Spinal cord (tissue), 9 donors: ENCODE measurements at regions not wholly inside any gene's neighbourhood (a gene's known extent, or its start where the extent isn't known, plus 50 kb on each side); places are given as distances from the start of the nearest gene placed in this dataset.
A peak's percentile ranks its signal among the peaks of the same experiment; 100 is the strongest.

Source experiments
- DNase-seq, 6 donors: peaks; one replicate each; pipeline versions ENCODE4 v3.0.0 to v3.0.0-alpha.2; 2013 to 2015; ENCODE audit warnings: low spot score in 6 of 6, low read depth in 4 of 6
- H3K27ac ChIP-seq: one replicate; pipeline ENCODE4 v1.5.1; 2013; ENCODE audit warnings: low read depth, low read length, control low read depth
- H3K27me3 ChIP-seq: one replicate; pipeline ENCODE4 v1.6.1; 2013; ENCODE audit warnings: low read length; ENCODE audit not compliant: control insufficient read depth, insufficient read depth
- H3K36me3 ChIP-seq: one replicate; pipeline ENCODE4 v1.6.1; 2013; ENCODE audit warnings: low read length; ENCODE audit not compliant: control insufficient read depth, insufficient read depth
- H3K4me1 ChIP-seq: one replicate; pipeline ENCODE4 v1.6.1; 2013; ENCODE audit warnings: low read length; ENCODE audit not compliant: control insufficient read depth, insufficient read depth
- H3K4me3 ChIP-seq: one replicate; pipeline ENCODE4 v1.5.1; 2013; ENCODE audit warnings: low read depth, low read length, control low read depth
- H3K9me3 ChIP-seq: one replicate; pipeline ENCODE4 v1.6.1; 2013; ENCODE audit warnings: low read length; ENCODE audit not compliant: control insufficient read depth, insufficient read depth
- WGBS: methylation state at CpG from one replicate; pipeline ENCODE4 v1.1.5; 2013; ENCODE audit warnings: missing lambda C conversion rate; ENCODE audit not compliant: insufficient coverage; 5-methylcytosine and 5-hydroxymethylcytosine counted together
- donor health status: healthy.

GRCh38 chr10:78193189-78193588 lies 159.5 kb downstream of the RPS24 start:
- no peak for DNase-seq
- WGBS = no CpG with 5 or more reads among the region's 1 CpG
- no peaks in the 10 kb centered on the region for H3K27me3 ChIP-seq
- H3K9me3 ChIP-seq = peaks cover 4% of the 10 kb centered on the region
- H3K36me3 ChIP-seq = no peaks in the 10 kb centered on the region
- H3K4me3 ChIP-seq = no peak overlapping the region
- H3K4me1 ChIP-seq = peaks cover 13% of the 10 kb centered on the region
- no peak overlapping the region for H3K27ac ChIP-seq

GRCh38 chr10:78194050-78194449 lies 160.4 kb downstream of the RPS24 start:
- DNase-seq = no peak
- Histone ChIP-seq H3K4me3 (no peak overlapping the region), H3K27ac (no peak overlapping the region), H3K27me3 (no peaks in the 10 kb centered on the region), H3K9me3 (peaks cover 4% of the 10 kb centered on the region), H3K4me1 (peaks cover 13% of the 10 kb centered on the region), H3K36me3 (no peaks in the 10 kb centered on the region)
- no CpG with 5 or more reads among the region's 4 CpGs for WGBS

- Histone ChIP-seq H3K36me3 (no peaks in the 10 kb centered on the region), H3K9me3 (peaks cover 4% of the 10 kb centered on the region), H3K27me3 (no peaks in the 10 kb centered on the region), H3K27ac (no peak overlapping the region), H3K4me1 (peaks cover 13% of the 10 kb centered on the region), H3K4me3 (no peak overlapping the region)
- 63% methylated on average over 10 of the region's 10 CpGs for WGBS
- peak in 1 of 6 donors; percentile 38 for DNase-seq
Measured at GRCh38 chr10:78194539-78195402, 161.1 kb downstream of the RPS24 start.

DNA sequence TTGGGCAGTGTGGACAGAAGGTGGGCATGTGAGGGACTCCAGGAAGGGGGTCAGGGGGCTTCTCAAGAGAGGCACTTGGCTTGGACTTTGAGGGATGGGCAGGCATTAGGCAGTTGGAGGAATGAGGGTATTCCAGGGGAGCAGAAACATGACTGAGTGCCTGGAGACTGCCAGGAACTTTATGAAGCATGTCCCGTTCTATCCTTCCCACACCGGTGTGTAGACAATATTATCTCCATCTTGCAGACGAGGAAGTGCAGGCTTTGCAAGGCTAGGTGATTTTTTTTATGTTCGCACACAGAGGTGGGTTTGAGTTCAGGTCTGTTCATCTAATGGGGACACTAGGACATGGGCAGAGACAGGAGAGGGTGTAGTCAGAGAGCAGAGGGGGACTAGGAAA lies 162.7 kb downstream of the RPS24 start:
- peaks cover 4% of the 10 kb centered on the region for H3K9me3 ChIP-seq
- no peak overlapping the region for H3K27ac ChIP-seq
- no peaks in the 10 kb centered on the region for H3K36me3 ChIP-seq
- peak in 1 of 6 donors; percentile 57 for DNase-seq
- 83% methylated on average over 1 of the region's 4 CpGs for WGBS
- H3K4me1 ChIP-seq = peaks cover 13% of the 10 kb centered on the region
- H3K4me3 ChIP-seq = no peak overlapping the region
- no peaks in the 10 kb centered on the region for H3K27me3 ChIP-seq

DNA sequence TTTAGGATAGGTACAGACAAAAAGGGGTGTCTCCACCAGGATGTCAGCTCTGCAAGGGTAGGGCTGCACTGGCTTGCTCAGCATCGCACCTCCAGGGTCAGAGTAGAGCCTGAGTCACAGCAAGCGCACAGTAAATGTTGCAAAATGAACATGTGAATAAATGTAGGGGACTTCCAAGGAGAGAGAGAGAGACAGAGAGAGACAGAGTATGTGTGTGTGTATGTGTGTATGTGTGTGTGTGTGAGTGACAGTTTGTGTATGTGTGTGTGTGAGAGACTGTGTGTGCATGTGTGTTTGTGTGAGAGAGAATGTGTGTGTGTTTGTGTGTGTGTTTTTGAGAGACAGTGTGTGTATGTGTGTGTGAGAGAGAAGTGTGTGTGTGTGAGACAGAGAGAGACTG lies 163.3 kb downstream of the RPS24 start:
- WGBS = 88% methylated on average over 2 of the region's 2 CpGs
- no peak overlapping the region for H3K4me3 ChIP-seq
- H3K36me3 ChIP-seq = no peaks in the 10 kb centered on the region
- no peak for DNase-seq
- H3K4me1 ChIP-seq = peaks cover 13% of the 10 kb centered on the region
- H3K9me3 ChIP-seq = peaks cover 4% of the 10 kb centered on the region
- no peaks in the 10 kb centered on the region for H3K27me3 ChIP-seq
- no peak overlapping the region for H3K27ac ChIP-seq

DNA sequence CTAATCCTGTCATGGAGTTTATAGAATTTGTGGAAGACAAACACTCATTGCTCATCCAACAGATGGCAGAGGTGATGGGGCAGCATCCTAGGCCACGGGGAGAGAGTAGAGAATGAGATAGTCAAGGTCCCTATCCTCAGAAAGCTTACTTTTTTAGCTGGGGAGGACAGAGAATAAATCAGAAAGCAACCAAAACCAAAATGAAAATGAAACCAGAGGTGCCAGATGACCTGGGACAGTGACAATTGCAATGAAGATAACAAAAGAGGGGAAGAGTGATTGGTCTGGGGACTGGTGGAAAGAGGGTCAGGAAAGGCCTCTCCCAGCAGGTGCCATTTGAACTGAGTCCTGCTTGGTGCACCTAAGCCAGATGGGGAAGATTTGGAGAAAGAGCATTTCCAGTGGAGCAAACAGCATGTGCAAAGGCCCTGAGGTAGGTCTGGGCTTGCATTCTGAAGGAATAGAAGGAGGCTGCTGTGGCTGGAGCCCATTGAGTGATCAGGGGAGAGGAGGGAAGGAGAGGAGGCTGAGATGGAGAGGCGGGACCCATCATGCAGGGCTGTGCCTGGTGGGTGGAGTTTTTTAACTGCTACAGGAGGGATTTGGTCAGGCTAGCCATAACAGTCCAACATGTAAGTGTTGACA lies 164.1 kb downstream of the RPS24 start:
- Histone ChIP-seq H3K36me3 (no peaks in the 10 kb centered on the region), H3K27me3 (no peaks in the 10 kb centered on the region), H3K4me3 (no peak overlapping the region), H3K9me3 (peaks cover 4% of the 10 kb centered on the region), H3K4me1 (peaks cover 13% of the 10 kb centered on the region), H3K27ac (no peak overlapping the region)
- DNase-seq = no peak
- WGBS = 100% methylated on average over 1 of the region's 2 CpGs

GRCh38 chr10:78199005-78199725 lies 165.5 kb downstream of the RPS24 start:
- peaks cover 19% of the 10 kb centered on the region for H3K4me1 ChIP-seq
- H3K4me3 ChIP-seq = no peak overlapping the region
- peak in 1 of 6 donors; percentile 75 for DNase-seq
- no peaks in the 10 kb centered on the region for H3K9me3 ChIP-seq
- H3K36me3 ChIP-seq = no peaks in the 10 kb centered on the region
- 35% methylated on average over 4 of the region's 11 CpGs for WGBS
- H3K27me3 ChIP-seq = no peaks in the 10 kb centered on the region
- no peak overlapping the region for H3K27ac ChIP-seq

- Histone ChIP-seq H3K27ac (no peak overlapping the region), H3K36me3 (no peaks in the 10 kb centered on the region), H3K27me3 (no peaks in the 10 kb centered on the region), H3K4me3 (no peak overlapping the region), H3K4me1 (peaks cover 20% of the 10 kb centered on the region), H3K9me3 (no peaks in the 10 kb centered on the region)
- no peak for DNase-seq
- no CpG with 5 or more reads among the region's 2 CpGs for WGBS
Measured at GRCh38 chr10:78199759-78200158, 166.1 kb downstream of the RPS24 start.

- no peaks in the 10 kb centered on the region for H3K27me3 ChIP-seq
- no peaks in the 10 kb centered on the region for H3K9me3 ChIP-seq
- 78% methylated on average over 3 of the region's 3 CpGs for WGBS
- no peak overlapping the region for H3K27ac ChIP-seq
- no peak for DNase-seq
- peaks cover 19% of the 10 kb centered on the region for H3K4me1 ChIP-seq
- no peak overlapping the region for H3K4me3 ChIP-seq
- no peaks in the 10 kb centered on the region for H3K36me3 ChIP-seq
Measured at GRCh38 chr10:78200686-78201085, 167.0 kb downstream of the RPS24 start.
